SU-DHL-6 (cell line): ENCODE measurements at regions not wholly inside any gene's neighbourhood (a gene's known extent, or its start where the extent isn't known, plus 50 kb on each side); places are given as distances from the start of the nearest gene placed in this dataset.

Source experiments
- H2AFZ ChIP-seq: fragments of 200-600 bp; sonication (generic); 2 replicates; pipeline ENCODE4 v1.6.1; 2014; ENCODE audit warnings: low read depth, mild to moderate bottlenecking, moderate library complexity, mixed read lengths, antibody characterized with exemption, low read length; ENCODE audit not compliant: severe bottlenecking
- H3F3A ChIP-seq: fragments of 200-600 bp; shearing (Covaris generic); 2 replicates; pipeline ENCODE4 v1.6.0; 2016; ENCODE audit warnings: antibody characterized with exemption, mild to moderate bottlenecking; ENCODE audit not compliant: insufficient read depth
- H3K27ac ChIP-seq: fragments of 200-600 bp; sonication (generic); 2 replicates; pipeline ENCODE4 v1.5.1; 2016; ENCODE audit warnings: low read depth, mild to moderate bottlenecking, low read length, moderate library complexity, mixed read lengths
- H3K27me3 ChIP-seq: fragments of 200-600 bp; sonication (generic), shearing (Covaris generic); 2 replicates; pipeline ENCODE4 v1.6.0; 2014; ENCODE audit warnings: mild to moderate bottlenecking, low read length
- H3K36me3 ChIP-seq: fragments of 200-600 bp; sonication (generic); 2 replicates; pipeline ENCODE4 v1.6.1; 2014; ENCODE audit warnings: mild to moderate bottlenecking, low read length, mixed read lengths
- H3K4me2 ChIP-seq: fragments of 300-600, 200-600 bp; shearing (Covaris generic), sonication (generic); 2 replicates; pipeline ENCODE4 v1.6.0; 2014; ENCODE audit warnings: low read length, low read depth, mild to moderate bottlenecking; ENCODE audit not compliant: poor library complexity, severe bottlenecking
- H3K4me3 ChIP-seq: fragments of 200-600 bp; sonication (generic); 2 replicates; pipeline ENCODE4 v1.5.1; 2014; ENCODE audit warnings: antibody characterized with exemption, low read length, mild to moderate bottlenecking, mixed read lengths; ENCODE audit not compliant: insufficient read depth, poor library complexity, severe bottlenecking
- H3K79me2 ChIP-seq: fragments of 200-600 bp; sonication (generic); 2 replicates; pipeline ENCODE4 v1.6.1; 2014; ENCODE audit warnings: mild to moderate bottlenecking, low read length, moderate library complexity; ENCODE audit not compliant: insufficient read depth
- H3K9ac ChIP-seq: fragments of 200-600 bp; sonication (generic); 2 replicates; pipeline ENCODE4 v1.7.0; 2014; ENCODE audit warnings: mild to moderate bottlenecking, low read length
- H3K9me2 ChIP-seq: fragments of 200-600 bp; sonication (generic); replicated peaks from 2 replicates; pipeline ENCODE4 v1.6.1; 2014; ENCODE audit warnings: low read length; ENCODE audit not compliant: insufficient read depth
- H3K9me3 ChIP-seq: fragments of 200-600 bp; sonication (generic); 2 replicates; pipeline ENCODE4 v1.6.1; 2014; ENCODE audit warnings: low read length, mixed read lengths; ENCODE audit not compliant: insufficient read depth
- H4K20me1 ChIP-seq: fragments of 200-600 bp; sonication (generic); 2 replicates; pipeline ENCODE4 v1.6.1; 2014; ENCODE audit warnings: low read depth, mild to moderate bottlenecking, antibody characterized with exemption, low read length, moderate library complexity, mixed read lengths
- EZH2phosphoT487 ChIP-seq: fragments of 200-600 bp; sonication (generic), shearing (Covaris generic); conservative IDR thresholded peaks from 2 replicates; pipeline ENCODE4 v1.6.1; 2018; ENCODE audit warnings: mild to moderate bottlenecking, antibody characterized with exemption, low read length, moderate library complexity, mixed read lengths
- TF ChIP-seq, protein P1 (sequence below): fragments of 200-600 bp; sonication (generic); IDR thresholded peaks from one replicate; pipeline ENCODE4 v1.5.1; 2017; ENCODE audit warnings: antibody characterized with exemption, mild to moderate bottlenecking, low read length, moderate library complexity; ENCODE audit not compliant: insufficient read depth, poor library complexity, severe bottlenecking

DNA sequence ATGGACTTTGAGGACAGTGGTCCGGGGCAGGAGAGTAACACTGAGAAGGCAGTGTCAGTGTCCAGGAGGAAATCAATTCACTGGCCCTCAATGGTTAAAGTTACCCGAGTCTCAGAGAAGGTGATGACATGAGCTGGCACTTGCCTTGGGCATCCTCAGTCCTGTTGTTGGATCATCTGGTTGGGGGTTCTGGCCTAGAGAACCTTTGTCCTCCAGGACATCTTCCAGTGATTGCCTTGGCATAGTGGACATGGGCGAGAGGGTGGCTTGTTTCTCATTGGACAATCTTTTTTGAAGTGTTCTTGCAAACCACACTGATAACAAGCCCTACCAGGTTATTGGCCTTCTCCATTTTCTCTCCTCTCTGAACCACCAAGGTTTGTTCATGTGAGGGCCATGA, 83.4 kb upstream of the TERB2 start:
- Histone ChIP-seq H3K4me2 (no peak overlapping the region), H2AFZ (no peak overlapping the region), H3K9me3 (peaks cover 18% of the 10 kb centered on the region; the same call in 1 of the 2 replicates), H3K9ac (no peak overlapping the region), H3K9me2 (no peaks in the 10 kb centered on the region), H3K27me3 (no peaks in the 10 kb centered on the region), H4K20me1 (no peaks in the 10 kb centered on the region), H3F3A (no peaks in the 10 kb centered on the region), H3K79me2 (no peaks in the 10 kb centered on the region), H3K36me3 (no peaks in the 10 kb centered on the region), H3K4me3 (no peak overlapping the region), H3K27ac (no peak overlapping the region)
- TF ChIP-seq, protein P1, sequence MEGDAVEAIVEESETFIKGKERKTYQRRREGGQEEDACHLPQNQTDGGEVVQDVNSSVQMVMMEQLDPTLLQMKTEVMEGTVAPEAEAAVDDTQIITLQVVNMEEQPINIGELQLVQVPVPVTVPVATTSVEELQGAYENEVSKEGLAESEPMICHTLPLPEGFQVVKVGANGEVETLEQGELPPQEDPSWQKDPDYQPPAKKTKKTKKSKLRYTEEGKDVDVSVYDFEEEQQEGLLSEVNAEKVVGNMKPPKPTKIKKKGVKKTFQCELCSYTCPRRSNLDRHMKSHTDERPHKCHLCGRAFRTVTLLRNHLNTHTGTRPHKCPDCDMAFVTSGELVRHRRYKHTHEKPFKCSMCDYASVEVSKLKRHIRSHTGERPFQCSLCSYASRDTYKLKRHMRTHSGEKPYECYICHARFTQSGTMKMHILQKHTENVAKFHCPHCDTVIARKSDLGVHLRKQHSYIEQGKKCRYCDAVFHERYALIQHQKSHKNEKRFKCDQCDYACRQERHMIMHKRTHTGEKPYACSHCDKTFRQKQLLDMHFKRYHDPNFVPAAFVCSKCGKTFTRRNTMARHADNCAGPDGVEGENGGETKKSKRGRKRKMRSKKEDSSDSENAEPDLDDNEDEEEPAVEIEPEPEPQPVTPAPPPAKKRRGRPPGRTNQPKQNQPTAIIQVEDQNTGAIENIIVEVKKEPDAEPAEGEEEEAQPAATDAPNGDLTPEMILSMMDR, result no peak
- no peak for TF ChIP-seq EZH2phosphoT487

DNA sequence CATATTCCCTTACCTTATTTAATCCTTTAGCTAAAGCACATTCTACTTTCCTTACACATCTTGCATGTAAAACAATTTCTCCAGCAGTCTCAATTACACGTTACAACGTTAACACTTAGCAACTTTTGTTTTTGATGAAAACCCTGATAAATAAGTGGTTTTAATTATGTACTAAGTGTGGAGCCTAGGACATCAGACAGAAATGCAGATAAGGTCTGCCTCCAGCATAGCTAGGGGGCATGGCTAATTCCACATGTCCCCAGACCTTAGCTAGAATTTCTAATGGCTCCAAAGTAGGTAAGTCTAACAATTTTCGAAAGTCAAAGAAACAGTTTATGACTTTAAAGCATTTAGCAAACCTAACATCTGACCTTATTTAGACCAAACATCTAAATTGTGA, 77.4 kb upstream of the TERB2 start:
- H3K9me2 ChIP-seq, result no peaks in the 10 kb centered on the region
- H3K9me3 ChIP-seq, result peaks cover 31% of the 10 kb centered on the region; the same call in 1 of the 2 replicates
- no peak overlapping the region for H3K9ac ChIP-seq
- H3K4me2 ChIP-seq, result no peak overlapping the region
- TF ChIP-seq EZH2phosphoT487, result no peak
- TF ChIP-seq, protein P1, result no peak
- no peaks in the 10 kb centered on the region for H3F3A ChIP-seq
- no peaks in the 10 kb centered on the region for H3K27me3 ChIP-seq
- H2AFZ ChIP-seq, result no peak overlapping the region
- no peak overlapping the region for H3K4me3 ChIP-seq
- no peaks in the 10 kb centered on the region for H4K20me1 ChIP-seq
- H3K79me2 ChIP-seq, result no peaks in the 10 kb centered on the region
- H3K36me3 ChIP-seq, result no peaks in the 10 kb centered on the region
- no peak overlapping the region for H3K27ac ChIP-seq

DNA sequence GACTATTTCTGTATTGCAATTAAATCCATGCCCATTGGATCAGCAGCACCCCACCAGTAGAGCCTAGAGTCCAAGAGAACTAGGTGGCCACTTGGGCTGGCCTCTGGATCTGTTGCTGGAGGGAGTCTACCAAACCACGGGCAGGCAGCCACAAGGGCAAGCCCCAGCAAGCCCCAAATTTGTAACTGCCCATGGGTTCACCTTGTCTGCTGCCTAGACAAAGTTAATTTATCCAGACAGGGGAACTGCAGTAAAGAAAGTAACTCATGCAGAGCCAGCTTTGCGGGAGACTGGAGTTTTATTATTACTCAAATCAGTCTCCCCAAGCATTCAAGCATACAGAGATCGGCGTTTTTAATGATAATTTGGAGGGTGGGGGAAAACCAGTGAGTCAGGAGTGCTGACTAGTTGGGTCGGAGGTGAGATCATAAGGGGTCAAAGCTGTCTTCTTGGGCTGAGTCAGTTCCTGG, 74.0 kb upstream of the TERB2 start:
- Histone ChIP-seq H3F3A (no peaks in the 10 kb centered on the region), H3K4me2 (no peak overlapping the region), H4K20me1 (no peaks in the 10 kb centered on the region), H3K27ac (no peak overlapping the region), H3K9me3 (peaks cover 15% of the 10 kb centered on the region; the same call in 1 of the 2 replicates), H3K36me3 (no peaks in the 10 kb centered on the region), H3K27me3 (no peaks in the 10 kb centered on the region), H3K4me3 (no peak overlapping the region), H3K79me2 (no peaks in the 10 kb centered on the region), H3K9me2 (no peaks in the 10 kb centered on the region; the same call in 1 of the 2 replicates), H2AFZ (no peak overlapping the region), H3K9ac (no peak overlapping the region)
- TF ChIP-seq, protein P1, result no peak
- TF ChIP-seq EZH2phosphoT487, result no peak
